ENCODE measurements at regions not wholly inside any gene's neighbourhood (a gene's known extent, or its start where the extent isn't known, plus 50 kb on each side); places are given as distances from the start of the nearest gene placed in this dataset.

GRCh38 chr22:48449466-48450187, 1378.0 kb downstream of the BRD1 start:
- TF ChIP-seq POLR2A (IDR thresholded peaks at IDR 0.05) = no peak
- TF ChIP-seq, protein P1, sequence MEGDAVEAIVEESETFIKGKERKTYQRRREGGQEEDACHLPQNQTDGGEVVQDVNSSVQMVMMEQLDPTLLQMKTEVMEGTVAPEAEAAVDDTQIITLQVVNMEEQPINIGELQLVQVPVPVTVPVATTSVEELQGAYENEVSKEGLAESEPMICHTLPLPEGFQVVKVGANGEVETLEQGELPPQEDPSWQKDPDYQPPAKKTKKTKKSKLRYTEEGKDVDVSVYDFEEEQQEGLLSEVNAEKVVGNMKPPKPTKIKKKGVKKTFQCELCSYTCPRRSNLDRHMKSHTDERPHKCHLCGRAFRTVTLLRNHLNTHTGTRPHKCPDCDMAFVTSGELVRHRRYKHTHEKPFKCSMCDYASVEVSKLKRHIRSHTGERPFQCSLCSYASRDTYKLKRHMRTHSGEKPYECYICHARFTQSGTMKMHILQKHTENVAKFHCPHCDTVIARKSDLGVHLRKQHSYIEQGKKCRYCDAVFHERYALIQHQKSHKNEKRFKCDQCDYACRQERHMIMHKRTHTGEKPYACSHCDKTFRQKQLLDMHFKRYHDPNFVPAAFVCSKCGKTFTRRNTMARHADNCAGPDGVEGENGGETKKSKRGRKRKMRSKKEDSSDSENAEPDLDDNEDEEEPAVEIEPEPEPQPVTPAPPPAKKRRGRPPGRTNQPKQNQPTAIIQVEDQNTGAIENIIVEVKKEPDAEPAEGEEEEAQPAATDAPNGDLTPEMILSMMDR (IDR thresholded peaks at IDR 0.05 in 8 of 11, conservative IDR thresholded peaks at IDR 0.05 in 3 of 11) = no peak

All from spleen (tissue), 7 donors.